ENCODE measurements at regions not wholly inside any gene's neighbourhood (a gene's known extent, or its start where the extent isn't known, plus 50 kb on each side); places are given as distances from the start of the nearest gene placed in this dataset.
A peak's percentile ranks its signal among the peaks of the same experiment; 100 is the strongest.

DNA sequence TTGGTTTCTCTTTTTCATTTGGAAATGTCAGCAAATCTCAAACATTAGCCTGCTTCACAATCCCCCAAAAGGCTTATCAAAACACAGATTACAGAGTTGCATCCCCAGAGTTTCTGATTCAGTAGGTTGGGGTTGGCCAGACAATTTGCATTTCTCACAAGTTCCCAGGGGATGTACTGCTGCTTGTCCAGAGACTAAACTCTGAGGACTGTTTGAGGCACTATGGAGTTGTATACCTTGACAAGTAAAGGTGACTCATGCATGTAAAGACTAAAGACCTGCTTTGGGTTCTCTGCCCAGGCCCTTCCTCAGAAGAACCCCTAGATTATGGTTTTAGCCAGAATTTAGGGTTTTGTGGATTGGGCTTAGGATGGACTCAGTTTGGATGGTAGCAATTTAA, 151.1 kb upstream of the ARHGEF26 start:
- ChIA-PET RAD21 (ENCODE audit: unreplicated experiment) (interaction anchor here (0.8 to 2.6 kb wide), 9 partner anchors 73 to 927 kb away, joined by 3 to 9 read pairs (median 5); no protein-coding TSS in a partner anchor), SMC1A (ENCODE audit: uncharacterized antibody, unreplicated experiment) (interaction anchor here (0.6 to 2.0 kb wide), 21 partner anchors 10 to 1495 kb away, joined by 3 to 7 read pairs (median 3); no protein-coding TSS in a partner anchor), CTCF (interaction anchor here (0.6 to 2.2 kb wide), 21 partner anchors 9 to 955 kb away, joined by 3 to 20 read pairs (median 4); no protein-coding TSS in a partner anchor), POLR2A (no interaction called here)
- no peak overlapping the region for H3K27ac ChIP-seq (ENCODE audit: control insufficient read depth, insufficient read depth)
- no peak overlapping the region for H3K9ac ChIP-seq (ENCODE audit: control insufficient read depth, insufficient read depth, low read length)
- peaks cover 36% of the 10 kb centered on the region for H3K4me1 ChIP-seq (ENCODE audit: control insufficient read depth, insufficient read depth, low read length)
- intact Hi-C loops (cut with micrococcal nuclease; ENCODE audit: unreplicated experiment) = loop anchor here (1.0 to 10.0 kb wide), 3 partner anchors 115 to 345 kb away; no protein-coding TSS in a partner anchor
- no peaks in the 10 kb centered on the region for H3K36me3 ChIP-seq (ENCODE audit: control insufficient read depth in 2 of 2, insufficient read depth in 2 of 2, low read length in 1 of 2)
- in situ Hi-C loops (cut with MboI) = no loop called here
- no peak for FAIRE-seq
- H3K27me3 ChIP-seq (replicated peaks in 1 of 2; ENCODE audit: control insufficient read depth in 2 of 2, insufficient read depth in 2 of 2, low read length in 1 of 2) = no peaks in the 10 kb centered on the region
- DNase-seq (ENCODE audit: low read depth, low spot score) = no peak
- H2AFZ ChIP-seq (ENCODE audit: control insufficient read depth, low read depth, low read length) = no peak overlapping the region
- peak; percentile 48 for ATAC-seq
- no peak overlapping the region for H3K4me3 ChIP-seq
- no peaks in the 10 kb centered on the region for H3K79me2 ChIP-seq (ENCODE audit: control insufficient read depth, insufficient read depth, low read length)
- no peak overlapping the region for H3K4me2 ChIP-seq (ENCODE audit: control insufficient read depth, insufficient read depth)
- BruUV-seq (replicated peaks) = no TSS peak
- H3K9me3 ChIP-seq (replicated peaks; ENCODE audit: control insufficient read depth, insufficient read depth, low read length) = peaks cover 7% of the 10 kb centered on the region
- TF ChIP-seq NRF1 (conservative IDR thresholded peaks at IDR 0.05; ENCODE audit: low read depth, low read length) = no peak
- no peak for TF ChIP-seq ZBED1 (IDR thresholded peaks at IDR 0.05; ENCODE audit: borderline replicate concordance)
- TF ChIP-seq NBN (IDR thresholded peaks at IDR 0.05) = no peak
- TF ChIP-seq BRCA1 (IDR thresholded peaks at IDR 0.05; ENCODE audit: low read depth, low read length) = no peak
- TF ChIP-seq YY1 (IDR thresholded peaks at IDR 0.05; ENCODE audit: low read depth, low read length) = no peak
- no peak for TF ChIP-seq EZH2 (IDR thresholded peaks at IDR 0.05; ENCODE audit: borderline replicate concordance, control insufficient read depth, low read depth, low read length)
- TF ChIP-seq TCF3 (IDR thresholded peaks at IDR 0.05; ENCODE audit: borderline replicate concordance, insufficient read depth, low read depth, low read length) = no peak
- no peak for TF ChIP-seq NFIC (IDR thresholded peaks at IDR 0.05; ENCODE audit: low read depth, low read length)
- TF ChIP-seq CREM (IDR thresholded peaks at IDR 0.05; ENCODE audit: low read depth) = no peak
- no peak for TF ChIP-seq CHD4 (IDR thresholded peaks at IDR 0.05)
- no peak for TF ChIP-seq SMARCA5 (IDR thresholded peaks at IDR 0.05)
- TF ChIP-seq, protein P1, sequence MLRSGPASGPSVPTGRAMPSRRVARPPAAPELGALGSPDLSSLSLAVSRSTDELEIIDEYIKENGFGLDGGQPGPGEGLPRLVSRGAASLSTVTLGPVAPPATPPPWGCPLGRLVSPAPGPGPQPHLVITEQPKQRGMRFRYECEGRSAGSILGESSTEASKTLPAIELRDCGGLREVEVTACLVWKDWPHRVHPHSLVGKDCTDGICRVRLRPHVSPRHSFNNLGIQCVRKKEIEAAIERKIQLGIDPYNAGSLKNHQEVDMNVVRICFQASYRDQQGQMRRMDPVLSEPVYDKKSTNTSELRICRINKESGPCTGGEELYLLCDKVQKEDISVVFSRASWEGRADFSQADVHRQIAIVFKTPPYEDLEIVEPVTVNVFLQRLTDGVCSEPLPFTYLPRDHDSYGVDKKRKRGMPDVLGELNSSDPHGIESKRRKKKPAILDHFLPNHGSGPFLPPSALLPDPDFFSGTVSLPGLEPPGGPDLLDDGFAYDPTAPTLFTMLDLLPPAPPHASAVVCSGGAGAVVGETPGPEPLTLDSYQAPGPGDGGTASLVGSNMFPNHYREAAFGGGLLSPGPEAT (IDR thresholded peaks at IDR 0.05; ENCODE audit: low read depth) = no peak
- no peak for TF ChIP-seq MXI1 (IDR thresholded peaks at IDR 0.05; ENCODE audit: low read depth, low read length)
- no peaks in the 10 kb centered on the region for H4K20me1 ChIP-seq (ENCODE audit: control insufficient read depth, insufficient read depth)

Measured in GM12878 (cell line).